ENCODE measurements at regions not wholly inside any gene's neighbourhood (a gene's known extent, or its start where the extent isn't known, plus 50 kb on each side); places are given as distances from the start of the nearest gene placed in this dataset.
"Not testable (repeated sequence)": the region's sequence is repeated elsewhere in the genome, so short reads cannot be mapped to it uniquely, and the experiment has no call there.

GRCh38 chr11:60615497-60615896 is 83.9 kb upstream of the MS4A8 start:
- TF ChIP-seq CTCF (IDR thresholded peaks at IDR 0.05; ENCODE audit: poor library complexity, severe bottlenecking): no peak
- no peak overlapping the region for H3K4me3 ChIP-seq (ENCODE audit: severe bottlenecking)
- no peaks in the 10 kb centered on the region for H3K27me3 ChIP-seq (ENCODE audit: insufficient read depth, poor library complexity, severe bottlenecking)
- DNase-seq (ENCODE audit: low spot score): no peak
- H3K4me1 ChIP-seq (ENCODE audit: insufficient read depth, poor library complexity, severe bottlenecking): no peaks in the 10 kb centered on the region
- H3K36me3 ChIP-seq (ENCODE audit: low read depth): no peaks in the 10 kb centered on the region
- H3K9me3 ChIP-seq (ENCODE audit: severe bottlenecking): no peaks in the 10 kb centered on the region
- no peak overlapping the region for H3K27ac ChIP-seq (ENCODE audit: poor library complexity, severe bottlenecking)
- ATAC-seq (ENCODE audit: low read depth): no peak

- H3K9me3 ChIP-seq (ENCODE audit: severe bottlenecking); DNase-seq (ENCODE audit: low spot score); ATAC-seq (ENCODE audit: low read depth); H3K4me3 ChIP-seq (ENCODE audit: severe bottlenecking); H3K4me1 ChIP-seq (ENCODE audit: insufficient read depth, poor library complexity, severe bottlenecking); H3K36me3 ChIP-seq (ENCODE audit: low read depth); H3K27ac ChIP-seq (ENCODE audit: poor library complexity, severe bottlenecking); H3K27me3 ChIP-seq (ENCODE audit: insufficient read depth, poor library complexity, severe bottlenecking): not testable (repeated sequence)
Measured at GRCh38 chr11:60621940-60622339, 77.5 kb upstream of the MS4A8 start.

GRCh38 chr11:60622776-60623175 is 76.6 kb upstream of the MS4A8 start:
- H3K27ac ChIP-seq (ENCODE audit: poor library complexity, severe bottlenecking); ATAC-seq (ENCODE audit: low read depth); DNase-seq (ENCODE audit: low spot score); H3K27me3 ChIP-seq (ENCODE audit: insufficient read depth, poor library complexity, severe bottlenecking); H3K9me3 ChIP-seq (ENCODE audit: severe bottlenecking); H3K4me1 ChIP-seq (ENCODE audit: insufficient read depth, poor library complexity, severe bottlenecking); H3K4me3 ChIP-seq (ENCODE audit: severe bottlenecking); H3K36me3 ChIP-seq (ENCODE audit: low read depth): not testable (repeated sequence)

GRCh38 chr11:60625262-60625661 is 74.2 kb upstream of the MS4A8 start:
- Histone ChIP-seq H3K27me3 (ENCODE audit: insufficient read depth, poor library complexity, severe bottlenecking) (no peaks in the 10 kb centered on the region), H3K36me3 (ENCODE audit: low read depth) (no peaks in the 10 kb centered on the region), H3K27ac (ENCODE audit: poor library complexity, severe bottlenecking) (no peak overlapping the region), H3K4me1 (ENCODE audit: insufficient read depth, poor library complexity, severe bottlenecking) (no peaks in the 10 kb centered on the region), H3K9me3 (ENCODE audit: severe bottlenecking) (peaks cover 5% of the 10 kb centered on the region), H3K4me3 (ENCODE audit: severe bottlenecking) (no peak overlapping the region)
- ATAC-seq (ENCODE audit: low read depth): peak; percentile 60; the same call in 2 of the 3 replicates
- peak; percentile 44 for TF ChIP-seq CTCF (IDR thresholded peaks at IDR 0.05; ENCODE audit: poor library complexity, severe bottlenecking)
- no peak for DNase-seq (ENCODE audit: low spot score)

- no peak for DNase-seq (ENCODE audit: low spot score)
Measured at GRCh38 chr11:60629399-60629798, 70.0 kb upstream of the MS4A8 start.

More at GRCh38 chr11:60629399-60629798, 70.0 kb upstream of the MS4A8 start:
- H3K9me3 ChIP-seq (ENCODE audit: severe bottlenecking): no peaks in the 10 kb centered on the region
- H3K27ac ChIP-seq (ENCODE audit: poor library complexity, severe bottlenecking): no peak overlapping the region
- no peak overlapping the region for H3K4me3 ChIP-seq (ENCODE audit: severe bottlenecking)
- no peak for ATAC-seq (ENCODE audit: low read depth)
- no peaks in the 10 kb centered on the region for H3K4me1 ChIP-seq (ENCODE audit: insufficient read depth, poor library complexity, severe bottlenecking)
- H3K27me3 ChIP-seq (ENCODE audit: insufficient read depth, poor library complexity, severe bottlenecking): no peaks in the 10 kb centered on the region
- no peak for TF ChIP-seq CTCF (IDR thresholded peaks at IDR 0.05; ENCODE audit: poor library complexity, severe bottlenecking)
- H3K36me3 ChIP-seq (ENCODE audit: low read depth): no peaks in the 10 kb centered on the region
